GM12873 (cell line): ENCODE measurements at regions not wholly inside any gene's neighbourhood (a gene's known extent, or its start where the extent isn't known, plus 50 kb on each side); places are given as distances from the start of the nearest gene placed in this dataset.

Experiments used
- TF ChIP-seq, protein P1 (sequence below): IDR thresholded peaks from 2 replicates; pipeline ENCODE4 v1.5.1; 2012; ENCODE audit warnings: low read depth, mild to moderate bottlenecking, moderate library complexity, low read length, control low read depth; ENCODE audit not compliant: insufficient read depth; ENCODE audit errors: missing control alignments

DNA sequence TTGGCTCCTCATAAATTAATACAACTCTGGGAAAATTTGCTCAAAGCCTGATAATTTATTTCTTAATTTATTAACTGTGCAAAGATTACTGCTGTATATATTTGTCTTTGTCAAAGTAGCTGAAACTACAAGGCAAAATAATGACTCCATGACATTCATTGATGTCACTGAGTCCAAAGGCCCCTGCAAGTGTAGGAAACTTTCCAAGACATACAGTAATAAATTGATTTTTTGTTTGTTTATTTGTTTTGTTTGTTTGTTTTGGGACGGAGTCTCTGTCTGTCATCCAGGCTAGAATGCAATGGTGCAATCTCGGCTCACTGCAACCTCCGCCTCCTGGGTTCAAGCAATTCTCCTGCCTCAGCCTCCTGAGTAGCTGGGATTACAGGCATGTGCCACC, 96.8 kb upstream of the LPP start:
- TF ChIP-seq, protein P1, sequence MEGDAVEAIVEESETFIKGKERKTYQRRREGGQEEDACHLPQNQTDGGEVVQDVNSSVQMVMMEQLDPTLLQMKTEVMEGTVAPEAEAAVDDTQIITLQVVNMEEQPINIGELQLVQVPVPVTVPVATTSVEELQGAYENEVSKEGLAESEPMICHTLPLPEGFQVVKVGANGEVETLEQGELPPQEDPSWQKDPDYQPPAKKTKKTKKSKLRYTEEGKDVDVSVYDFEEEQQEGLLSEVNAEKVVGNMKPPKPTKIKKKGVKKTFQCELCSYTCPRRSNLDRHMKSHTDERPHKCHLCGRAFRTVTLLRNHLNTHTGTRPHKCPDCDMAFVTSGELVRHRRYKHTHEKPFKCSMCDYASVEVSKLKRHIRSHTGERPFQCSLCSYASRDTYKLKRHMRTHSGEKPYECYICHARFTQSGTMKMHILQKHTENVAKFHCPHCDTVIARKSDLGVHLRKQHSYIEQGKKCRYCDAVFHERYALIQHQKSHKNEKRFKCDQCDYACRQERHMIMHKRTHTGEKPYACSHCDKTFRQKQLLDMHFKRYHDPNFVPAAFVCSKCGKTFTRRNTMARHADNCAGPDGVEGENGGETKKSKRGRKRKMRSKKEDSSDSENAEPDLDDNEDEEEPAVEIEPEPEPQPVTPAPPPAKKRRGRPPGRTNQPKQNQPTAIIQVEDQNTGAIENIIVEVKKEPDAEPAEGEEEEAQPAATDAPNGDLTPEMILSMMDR, result no peak

DNA sequence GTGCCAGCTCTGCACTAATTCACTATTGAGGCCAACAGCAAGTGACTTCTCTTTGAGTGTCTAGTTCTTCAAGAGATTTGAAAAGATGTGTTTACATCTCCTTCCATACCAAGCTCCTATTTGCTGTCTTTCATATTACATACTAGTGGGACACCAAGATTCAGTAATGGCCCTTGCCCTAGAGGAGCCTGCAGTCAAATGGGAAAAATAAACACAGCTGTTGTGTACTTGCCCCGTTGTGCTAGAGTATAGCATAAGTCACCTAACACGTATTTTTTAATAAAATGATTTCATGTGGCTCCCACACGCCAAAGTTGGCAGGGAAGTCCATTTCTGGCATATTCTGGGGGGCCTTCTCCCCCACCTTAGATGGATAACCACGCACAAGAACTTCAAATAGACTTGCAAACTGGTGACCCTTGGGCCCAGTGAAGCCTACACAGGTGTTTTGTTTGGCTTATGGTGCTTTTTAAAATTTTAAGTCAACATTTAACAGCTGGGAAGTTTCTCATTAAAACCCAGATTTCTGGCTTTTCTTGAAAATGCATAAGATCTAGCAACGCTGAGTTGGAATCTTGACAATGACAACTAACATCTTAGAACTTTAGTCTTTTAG, 95.3 kb upstream of the LPP start:
- TF ChIP-seq, protein P1, result no peak

DNA sequence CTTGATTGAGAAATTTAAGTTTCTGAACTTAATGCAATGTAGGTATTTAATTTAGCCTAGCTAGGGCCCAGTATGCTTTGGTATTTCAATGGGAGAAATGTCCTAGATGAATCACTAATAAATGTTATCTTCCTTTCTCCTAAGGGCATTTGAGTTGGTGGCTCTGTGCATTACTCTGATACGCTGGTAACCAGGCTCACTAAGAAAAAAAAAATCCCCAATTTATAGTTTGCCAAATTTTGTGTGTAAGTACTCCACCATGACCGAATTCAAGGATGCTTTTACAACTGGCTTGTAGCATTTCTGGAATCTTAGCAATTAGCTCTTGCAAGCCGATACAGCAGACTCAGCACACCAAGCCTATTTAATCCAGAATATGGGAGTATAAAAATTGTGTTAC, 94.6 kb upstream of the LPP start:
- TF ChIP-seq, protein P1, result no peak

- TF ChIP-seq, protein P1, result no peak
These were observed 93.6 kb upstream of the LPP start for GRCh38 chr3:188060264-188060835.

DNA sequence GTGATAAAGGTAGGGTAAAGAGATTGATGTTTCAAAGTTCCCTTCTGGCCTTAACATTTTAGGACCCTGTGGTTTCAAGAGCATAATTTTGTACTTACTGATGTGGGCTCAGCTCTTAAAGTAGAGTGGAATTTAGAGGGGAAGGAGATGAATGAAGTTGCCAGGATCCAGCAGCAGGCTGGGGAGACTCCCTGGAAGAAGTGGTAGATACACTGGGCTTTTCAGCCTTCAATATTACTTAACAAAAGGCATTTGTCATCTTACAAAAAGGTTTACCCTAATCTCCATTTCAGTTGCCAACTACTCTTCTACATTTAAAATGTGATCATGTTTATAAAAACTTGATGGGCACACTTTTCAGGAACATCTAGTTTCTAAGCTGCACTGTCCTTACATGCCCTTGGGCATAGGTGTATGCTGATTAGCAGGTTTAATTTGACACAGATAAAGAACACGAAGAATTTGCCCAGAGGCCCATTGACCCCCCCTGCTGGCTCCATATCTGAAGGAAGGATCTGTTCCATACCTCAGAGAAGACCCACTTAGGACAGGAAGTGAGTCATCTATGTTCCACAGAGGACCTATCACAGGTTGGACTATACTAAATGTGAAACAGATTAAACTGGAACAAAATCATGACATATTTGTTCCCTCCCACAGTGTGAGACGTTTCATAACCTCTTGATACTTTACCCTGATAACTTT, 93.0 kb upstream of the LPP start:
- TF ChIP-seq, protein P1, result no peak

- TF ChIP-seq, protein P1, result no peak
These were observed 91.7 kb upstream of the LPP start for GRCh38 chr3:188062216-188062615.

DNA sequence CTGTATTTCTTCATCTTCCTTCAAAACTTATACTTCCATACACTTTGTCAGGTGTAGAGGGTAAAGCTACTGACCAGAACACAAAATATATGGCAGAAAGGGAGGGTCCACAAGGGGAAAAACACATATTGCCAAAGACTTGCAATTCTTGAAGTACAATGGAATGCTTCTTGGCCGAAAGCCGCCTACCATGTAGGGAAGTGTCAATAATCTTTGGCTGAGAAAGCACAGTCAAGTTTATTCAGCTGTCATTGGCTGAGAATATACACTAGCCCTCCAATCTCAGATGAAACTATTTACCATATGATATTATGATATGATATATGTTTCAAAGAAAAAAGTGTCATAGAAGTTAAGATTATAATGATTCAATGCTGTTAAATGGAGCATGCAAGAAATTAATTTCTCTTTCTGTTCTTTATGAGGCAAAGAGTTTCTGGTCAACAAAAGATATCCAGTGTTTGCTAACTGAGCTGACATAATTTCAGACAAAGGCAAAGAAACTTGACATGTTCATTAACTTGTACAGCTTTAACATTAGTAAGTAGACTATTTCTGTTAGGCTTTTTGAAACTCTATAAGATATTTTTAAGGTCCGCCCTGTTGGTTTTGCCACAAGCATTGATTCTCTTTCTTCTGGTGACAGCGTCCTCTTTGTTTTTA, 89.0 kb upstream of the LPP start:
- TF ChIP-seq, protein P1, result no peak
